Parathyroid adenoma (tissue), 2 donors: ENCODE measurements at regions not wholly inside any gene's neighbourhood (a gene's known extent, or its start where the extent isn't known, plus 50 kb on each side); places are given as distances from the start of the nearest gene placed in this dataset.

Source experiments
- H2AFZ ChIP-seq: fragments of 300-600 bp; sonication (generic); one replicate; pipeline ENCODE4 v1.7.0; 2017; ENCODE audit warnings: antibody characterized with exemption, mild to moderate bottlenecking
- H3K27ac ChIP-seq: fragments of 300-600 bp; sonication (generic); one replicate; pipeline ENCODE4 v1.7.0; 2017
- H3K27me3 ChIP-seq: fragments of 300-600 bp; sonication (generic); one replicate; pipeline ENCODE4 v1.7.0; 2017; ENCODE audit warnings: low read length; ENCODE audit not compliant: control insufficient read depth, insufficient read depth
- H3K36me3 ChIP-seq: fragments of 300-600 bp; sonication (generic); one replicate; pipeline ENCODE4 v1.7.0; 2017; ENCODE audit warnings: low read length; ENCODE audit not compliant: control insufficient read depth, insufficient read depth
- H3K4me1 ChIP-seq: fragments of 300-600 bp; sonication (generic); one replicate; pipeline ENCODE4 v1.7.0; 2017; ENCODE audit warnings: control low read depth
- H3K4me2 ChIP-seq: fragments of 300-600 bp; sonication (generic); one replicate; pipeline ENCODE4 v1.7.0; 2017; ENCODE audit warnings: low read length
- H3K4me3 ChIP-seq: fragments of 300-600 bp; sonication (generic); one replicate; pipeline ENCODE4 v1.7.0; 2017; ENCODE audit warnings: low read depth, low read length
- H3K79me2 ChIP-seq: fragments of 300-600 bp; sonication (generic); one replicate; pipeline ENCODE4 v1.7.0; 2017; ENCODE audit warnings: control low read depth
- H3K9ac ChIP-seq: fragments of 300-600 bp; sonication (generic); one replicate; pipeline ENCODE4 v1.7.0; 2017; ENCODE audit warnings: mild to moderate bottlenecking
- H3K9me3 ChIP-seq: fragments of 300-600 bp; sonication (generic); one replicate; pipeline ENCODE4 v1.7.0; 2017; ENCODE audit warnings: low read length; ENCODE audit not compliant: control insufficient read depth
- TF ChIP-seq, protein P1 (sequence below): fragments of 300-600 bp; sonication (generic); IDR thresholded peaks from one replicate; pipeline ENCODE4 v1.7.0; 2017; ENCODE audit warnings: antibody characterized with exemption, mild to moderate bottlenecking
- donor health status: primary hyperparathyroidism.

DNA sequence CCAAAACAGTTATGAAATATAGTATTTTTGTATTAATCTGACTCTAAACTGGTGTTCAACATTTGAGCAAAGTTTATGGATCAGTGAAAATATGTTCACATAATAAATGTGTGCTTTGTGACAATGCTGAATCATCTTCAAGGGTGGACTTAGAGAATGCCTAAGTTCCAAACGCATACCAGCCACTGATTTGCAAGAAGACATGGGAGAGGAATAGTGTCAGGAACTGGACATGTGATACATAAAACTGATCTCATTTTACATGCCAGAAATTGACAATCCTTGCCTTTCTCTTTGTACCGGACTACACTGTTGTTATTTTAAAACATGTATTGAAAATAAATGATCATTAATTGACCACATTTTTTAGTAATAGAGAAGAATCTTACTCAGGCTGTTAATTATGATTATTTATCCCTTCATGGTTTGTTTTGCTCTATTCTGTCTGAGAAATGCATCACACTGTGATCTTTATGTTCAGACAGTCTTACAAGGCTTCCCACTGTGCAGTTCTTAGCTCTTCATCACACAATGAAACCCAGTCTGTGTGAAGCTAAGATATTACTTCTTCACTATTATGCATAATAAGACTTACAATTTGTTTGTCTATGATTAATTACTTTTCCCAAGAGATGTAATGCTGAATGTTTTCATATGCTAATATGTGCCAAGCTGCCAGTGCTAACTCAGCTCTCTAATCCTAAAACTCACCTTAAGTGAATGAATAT lies 1180.6 kb upstream of the CDH8 start:
- no peaks in the 10 kb centered on the region for H3K36me3 ChIP-seq
- H3K4me2 ChIP-seq, result no peak overlapping the region
- H3K27me3 ChIP-seq, result no peaks in the 10 kb centered on the region
- H3K4me3 ChIP-seq, result no peak overlapping the region
- H3K4me1 ChIP-seq, result no peaks in the 10 kb centered on the region
- H3K27ac ChIP-seq, result no peak overlapping the region
- TF ChIP-seq, protein P1, sequence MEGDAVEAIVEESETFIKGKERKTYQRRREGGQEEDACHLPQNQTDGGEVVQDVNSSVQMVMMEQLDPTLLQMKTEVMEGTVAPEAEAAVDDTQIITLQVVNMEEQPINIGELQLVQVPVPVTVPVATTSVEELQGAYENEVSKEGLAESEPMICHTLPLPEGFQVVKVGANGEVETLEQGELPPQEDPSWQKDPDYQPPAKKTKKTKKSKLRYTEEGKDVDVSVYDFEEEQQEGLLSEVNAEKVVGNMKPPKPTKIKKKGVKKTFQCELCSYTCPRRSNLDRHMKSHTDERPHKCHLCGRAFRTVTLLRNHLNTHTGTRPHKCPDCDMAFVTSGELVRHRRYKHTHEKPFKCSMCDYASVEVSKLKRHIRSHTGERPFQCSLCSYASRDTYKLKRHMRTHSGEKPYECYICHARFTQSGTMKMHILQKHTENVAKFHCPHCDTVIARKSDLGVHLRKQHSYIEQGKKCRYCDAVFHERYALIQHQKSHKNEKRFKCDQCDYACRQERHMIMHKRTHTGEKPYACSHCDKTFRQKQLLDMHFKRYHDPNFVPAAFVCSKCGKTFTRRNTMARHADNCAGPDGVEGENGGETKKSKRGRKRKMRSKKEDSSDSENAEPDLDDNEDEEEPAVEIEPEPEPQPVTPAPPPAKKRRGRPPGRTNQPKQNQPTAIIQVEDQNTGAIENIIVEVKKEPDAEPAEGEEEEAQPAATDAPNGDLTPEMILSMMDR, result no peak
- H3K9ac ChIP-seq, result no peak overlapping the region
- H2AFZ ChIP-seq, result no peak overlapping the region
- no peaks in the 10 kb centered on the region for H3K79me2 ChIP-seq
- H3K9me3 ChIP-seq, result no peaks in the 10 kb centered on the region

DNA sequence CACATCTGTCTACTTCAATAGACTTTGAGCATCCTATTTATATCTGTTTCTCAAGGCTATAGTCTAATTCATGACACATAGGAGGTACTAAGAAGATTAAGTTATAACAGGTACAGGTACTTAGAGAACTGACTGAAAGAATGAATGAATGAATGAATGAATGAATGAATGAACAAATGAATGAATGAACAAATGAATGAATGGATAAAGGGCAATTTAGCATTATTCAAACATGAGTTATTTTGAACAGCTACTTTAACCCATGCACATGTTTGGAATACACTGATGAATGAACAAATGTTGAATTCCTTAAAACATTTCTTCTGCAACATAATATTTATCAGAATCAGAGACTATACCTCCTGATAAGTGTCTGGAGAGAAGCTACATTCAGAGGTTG lies 1165.6 kb upstream of the CDH8 start:
- TF ChIP-seq, protein P1, result no peak
- Histone ChIP-seq H3K4me2 (no peak overlapping the region), H3K27ac (no peak overlapping the region), H3K9ac (no peak overlapping the region), H3K27me3 (no peaks in the 10 kb centered on the region), H3K4me3 (no peak overlapping the region), H3K4me1 (no peaks in the 10 kb centered on the region), H3K9me3 (no peaks in the 10 kb centered on the region), H3K79me2 (no peaks in the 10 kb centered on the region), H3K36me3 (no peaks in the 10 kb centered on the region), H2AFZ (no peak overlapping the region)

DNA sequence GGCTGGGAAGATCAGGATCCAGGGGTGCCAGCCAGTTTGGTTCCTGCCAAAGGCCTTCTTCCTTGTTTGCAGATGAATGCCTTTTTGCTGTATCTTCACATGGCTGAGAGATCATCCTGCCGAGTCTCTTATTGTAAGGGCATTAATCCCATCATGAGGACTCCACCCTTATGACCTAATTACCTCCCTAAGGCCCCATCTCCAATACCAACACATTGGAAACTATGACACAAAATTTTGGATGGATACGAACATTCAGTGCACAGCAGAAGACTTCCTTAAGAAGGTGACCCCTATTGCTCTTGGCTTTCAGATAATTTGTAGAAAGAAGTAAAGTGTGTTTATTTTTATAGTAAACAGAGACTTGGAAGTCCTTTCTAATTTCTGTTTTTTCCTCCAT lies 1164.7 kb upstream of the CDH8 start:
- Histone ChIP-seq H3K36me3 (no peaks in the 10 kb centered on the region), H3K79me2 (no peaks in the 10 kb centered on the region), H3K27ac (no peak overlapping the region), H3K4me1 (no peaks in the 10 kb centered on the region), H3K4me2 (no peak overlapping the region), H3K27me3 (no peaks in the 10 kb centered on the region), H3K9me3 (no peaks in the 10 kb centered on the region), H3K9ac (no peak overlapping the region), H2AFZ (no peak overlapping the region), H3K4me3 (no peak overlapping the region)
- TF ChIP-seq, protein P1, result no peak

DNA sequence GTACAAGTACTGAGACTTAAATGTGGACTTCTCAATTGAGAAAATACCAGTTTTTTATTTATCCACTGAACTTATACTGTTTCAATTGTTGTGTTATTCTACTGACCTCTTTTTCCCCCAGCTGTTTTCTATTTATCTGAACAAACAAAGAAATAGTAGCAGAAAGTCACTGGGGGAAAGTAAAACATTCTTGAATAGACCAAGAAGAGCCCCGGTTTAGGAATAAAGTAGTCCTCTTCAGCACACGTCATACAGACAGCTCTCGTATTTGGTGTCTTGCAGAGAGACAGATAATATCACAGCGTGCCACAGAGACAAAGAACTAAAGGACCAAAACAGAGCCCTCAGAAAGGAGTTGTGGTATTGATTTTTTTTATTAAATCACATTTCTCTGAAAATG lies 1159.1 kb upstream of the CDH8 start:
- TF ChIP-seq, protein P1, result no peak
- H3K9me3 ChIP-seq, result no peaks in the 10 kb centered on the region

DNA sequence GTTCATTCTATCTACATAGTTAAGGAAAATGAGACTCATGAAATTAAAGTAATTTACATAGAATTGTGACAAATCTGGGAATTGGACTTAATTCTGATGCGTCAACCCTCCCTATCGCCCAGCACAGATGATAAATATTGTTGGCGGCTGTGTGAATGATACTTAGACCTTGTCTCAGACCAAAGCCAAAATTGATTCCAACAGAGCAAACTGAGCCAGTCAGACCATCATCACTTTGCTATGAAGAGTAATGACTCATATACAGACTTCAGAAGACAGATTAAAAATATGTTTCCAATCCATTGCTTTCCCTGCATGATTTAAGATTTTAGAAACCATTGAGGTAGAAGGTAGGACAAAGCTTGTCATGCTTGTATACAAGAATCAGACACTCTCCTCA lies 1156.7 kb upstream of the CDH8 start:
- no peak overlapping the region for H3K4me2 ChIP-seq
- H3K27ac ChIP-seq, result no peak overlapping the region
- no peaks in the 10 kb centered on the region for H3K79me2 ChIP-seq
- no peaks in the 10 kb centered on the region for H3K4me1 ChIP-seq
- TF ChIP-seq, protein P1, result no peak
- H3K9me3 ChIP-seq, result no peaks in the 10 kb centered on the region
- H3K27me3 ChIP-seq, result no peaks in the 10 kb centered on the region
- no peaks in the 10 kb centered on the region for H3K36me3 ChIP-seq
- H3K4me3 ChIP-seq, result no peak overlapping the region
- no peak overlapping the region for H3K9ac ChIP-seq
- H2AFZ ChIP-seq, result no peak overlapping the region

More for the DNA sequence above, 1159.1 kb upstream of the CDH8 start:
- Histone ChIP-seq H3K4me3 (no peak overlapping the region), H3K27ac (no peak overlapping the region), H3K27me3 (no peaks in the 10 kb centered on the region), H3K9ac (no peak overlapping the region), H3K4me1 (no peaks in the 10 kb centered on the region), H3K36me3 (no peaks in the 10 kb centered on the region), H2AFZ (no peak overlapping the region), H3K79me2 (no peaks in the 10 kb centered on the region), H3K4me2 (no peak overlapping the region)
